NB4 (cell line): ENCODE measurements at regions not wholly inside any gene's neighbourhood (a gene's known extent, or its start where the extent isn't known, plus 50 kb on each side); places are given as distances from the start of the nearest gene placed in this dataset.
"Not testable (repeated sequence)": the region's sequence is repeated elsewhere in the genome, so short reads cannot be mapped to it uniquely, and the experiment has no call there.

Experiments used
- DNase-seq: peaks from one replicate; pipeline ENCODE4 v3.0.0; 2010; ENCODE audit warnings: low read depth
- H3K4me3 ChIP-seq: one replicate; pipeline ENCODE4 v1.5.1; 2011; ENCODE audit warnings: mild to moderate bottlenecking, low read depth, low read length, moderate library complexity
- CTCF ChIP-seq: IDR thresholded peaks from one replicate; pipeline ENCODE4 v1.5.1; 2012; ENCODE audit warnings: low read depth, low read length
- MAX ChIP-seq: IDR thresholded peaks from 2 replicates; pipeline ENCODE4 v1.6.1; 2011; ENCODE audit warnings: low read depth, low read length
- MYC ChIP-seq: IDR thresholded peaks from 2 replicates; pipeline ENCODE4 v1.6.1; 2011; ENCODE audit warnings: low read depth, low read length
- POLR2A ChIP-seq: IDR thresholded peaks from 2 replicates; pipeline ENCODE4 v1.6.1; 2011; ENCODE audit warnings: mild to moderate bottlenecking; ENCODE audit not compliant: insufficient read length; ENCODE audit errors: extremely low read depth

GRCh38 chr6:859936-860335 lies 167.0 kb upstream of the EXOC2 start:
- no peak for TF ChIP-seq POLR2A
- TF ChIP-seq MAX = no peak
- no peak for TF ChIP-seq CTCF
- no peak for TF ChIP-seq MYC
- H3K4me3 ChIP-seq = no peak overlapping the region
- no peak for DNase-seq

GRCh38 chr6:854406-855118 lies 161.6 kb upstream of the EXOC2 start:
- no peak for DNase-seq
- H3K4me3 ChIP-seq = no peak overlapping the region
- TF ChIP-seq MYC (no peak), MAX (no peak), CTCF (no peak), POLR2A (no peak)

GRCh38 chr6:852216-852615 lies 159.3 kb upstream of the EXOC2 start:
- DNase-seq, H3K4me3 ChIP-seq: not testable (repeated sequence)

GRCh38 chr6:849075-849506 lies 156.2 kb upstream of the EXOC2 start:
- no peak for DNase-seq
- TF ChIP-seq POLR2A (no peak), MYC (no peak), MAX (no peak), CTCF (no peak)
- no peak overlapping the region for H3K4me3 ChIP-seq

- no peak for DNase-seq
- H3K4me3 ChIP-seq = no peak overlapping the region
- TF ChIP-seq MYC (no peak), MAX (no peak), POLR2A (no peak), CTCF (no peak)
These were observed 152.6 kb upstream of the EXOC2 start for GRCh38 chr6:845566-845965.

GRCh38 chr6:845101-845500 lies 152.2 kb upstream of the EXOC2 start:
- H3K4me3 ChIP-seq = no peak overlapping the region
- DNase-seq = no peak
- TF ChIP-seq MYC = no peak
- TF ChIP-seq CTCF = no peak
- TF ChIP-seq MAX = no peak
- TF ChIP-seq POLR2A = no peak
